IPS-20b (cell line): ENCODE measurements at regions not wholly inside any gene's neighbourhood (a gene's known extent, or its start where the extent isn't known, plus 50 kb on each side); places are given as distances from the start of the nearest gene placed in this dataset.
"Not testable (repeated sequence)": the region's sequence is repeated elsewhere in the genome, so short reads cannot be mapped to it uniquely, and the experiment has no call there.

Experiments used
- H3K27ac ChIP-seq: one replicate; pipeline ENCODE4 v1.5.1; 2013; ENCODE audit warnings: low read length
- H3K27me3 ChIP-seq: 2 replicates; pipeline ENCODE4 v1.6.1; 2013; ENCODE audit warnings: mild to moderate bottlenecking, low read length, inconsistent platforms; ENCODE audit not compliant: insufficient read depth
- H3K36me3 ChIP-seq: 2 replicates; pipeline ENCODE4 v1.6.1; 2013; ENCODE audit warnings: low read depth, mild to moderate bottlenecking, inconsistent platforms, low read length, moderate library complexity; ENCODE audit not compliant: insufficient read depth
- H3K4me1 ChIP-seq: 2 replicates; pipeline ENCODE4 v1.6.1; 2013; ENCODE audit warnings: mild to moderate bottlenecking, control low read depth, inconsistent platforms, low read length, moderate library complexity; ENCODE audit not compliant: insufficient read depth
- H3K4me3 ChIP-seq: 2 replicates; pipeline ENCODE4 v1.5.1; 2013; ENCODE audit warnings: mild to moderate bottlenecking, low read length, inconsistent platforms
- H3K9ac ChIP-seq: 2 replicates; pipeline ENCODE4 v1.6.1; 2013; ENCODE audit warnings: low read depth, mild to moderate bottlenecking, inconsistent platforms, low read length, moderate library complexity
- H3K9me3 ChIP-seq: 2 replicates; pipeline ENCODE4 v1.6.1; 2013; ENCODE audit warnings: mild to moderate bottlenecking, low read depth, low read length, inconsistent platforms; ENCODE audit not compliant: insufficient read depth

- Histone ChIP-seq H3K9me3 (no peaks in the 10 kb centered on the region), H3K4me3 (no peak overlapping the region), H3K27ac (no peak overlapping the region), H3K4me1 (no peaks in the 10 kb centered on the region), H3K9ac (no peak overlapping the region), H3K27me3 (no peaks in the 10 kb centered on the region), H3K36me3 (no peaks in the 10 kb centered on the region)
These were observed 77.8 kb upstream of the PIP4K2A start for GRCh38 chr10:22792161-22792560.

- Histone ChIP-seq H3K27me3 (no peaks in the 10 kb centered on the region), H3K9ac (no peak overlapping the region), H3K4me3 (no peak overlapping the region), H3K9me3 (no peaks in the 10 kb centered on the region), H3K36me3 (no peaks in the 10 kb centered on the region), H3K4me1 (no peaks in the 10 kb centered on the region), H3K27ac (no peak overlapping the region)
These were observed 77.3 kb upstream of the PIP4K2A start for GRCh38 chr10:22791665-22792064.

DNA sequence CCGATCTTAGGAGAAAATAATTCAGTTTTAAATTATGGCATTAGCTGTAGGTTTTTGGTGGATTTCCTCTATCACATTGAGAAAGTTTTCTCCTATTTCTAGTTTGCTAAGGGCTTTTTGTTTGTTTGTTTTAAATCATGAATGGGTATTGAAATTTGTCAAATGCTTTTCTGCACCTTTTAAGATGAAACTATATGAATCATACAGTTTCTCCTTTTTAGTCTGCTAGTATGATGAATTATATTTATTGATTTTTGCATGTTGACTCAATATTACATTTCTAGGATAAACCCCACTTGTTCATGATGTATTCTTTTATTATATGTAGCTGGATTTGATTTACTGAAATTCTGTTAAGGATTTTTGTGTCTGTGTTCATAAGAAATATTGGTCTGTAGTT lies 70.3 kb upstream of the PIP4K2A start:
- no peaks in the 10 kb centered on the region for H3K27me3 ChIP-seq
- H3K4me1 ChIP-seq = no peaks in the 10 kb centered on the region
- no peaks in the 10 kb centered on the region for H3K9me3 ChIP-seq
- H3K4me3 ChIP-seq = no peak overlapping the region
- no peak overlapping the region for H3K27ac ChIP-seq
- H3K36me3 ChIP-seq = no peaks in the 10 kb centered on the region
- no peak overlapping the region for H3K9ac ChIP-seq

DNA sequence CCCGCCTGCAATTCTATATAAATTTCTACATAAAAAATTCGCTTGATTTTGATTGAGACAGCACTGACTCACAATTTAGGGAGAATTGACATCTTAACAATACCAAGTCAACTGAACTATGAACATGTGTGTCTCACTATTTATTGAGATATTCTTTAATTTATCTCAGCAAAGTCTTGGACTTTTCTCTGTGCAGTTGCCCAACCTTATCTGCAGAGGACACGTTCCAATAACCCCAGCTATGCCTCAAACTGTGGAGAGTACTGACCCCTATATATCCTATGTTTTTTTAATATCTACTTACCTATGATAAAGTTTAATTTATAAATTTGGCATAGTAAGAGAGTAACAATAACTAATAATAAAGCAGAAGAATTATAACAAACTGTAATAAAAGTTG lies 69.4 kb upstream of the PIP4K2A start:
- Histone ChIP-seq H3K36me3 (no peaks in the 10 kb centered on the region), H3K4me1 (no peaks in the 10 kb centered on the region), H3K27me3 (no peaks in the 10 kb centered on the region), H3K9ac (no peak overlapping the region), H3K9me3 (no peaks in the 10 kb centered on the region), H3K4me3 (no peak overlapping the region), H3K27ac (no peak overlapping the region)

DNA sequence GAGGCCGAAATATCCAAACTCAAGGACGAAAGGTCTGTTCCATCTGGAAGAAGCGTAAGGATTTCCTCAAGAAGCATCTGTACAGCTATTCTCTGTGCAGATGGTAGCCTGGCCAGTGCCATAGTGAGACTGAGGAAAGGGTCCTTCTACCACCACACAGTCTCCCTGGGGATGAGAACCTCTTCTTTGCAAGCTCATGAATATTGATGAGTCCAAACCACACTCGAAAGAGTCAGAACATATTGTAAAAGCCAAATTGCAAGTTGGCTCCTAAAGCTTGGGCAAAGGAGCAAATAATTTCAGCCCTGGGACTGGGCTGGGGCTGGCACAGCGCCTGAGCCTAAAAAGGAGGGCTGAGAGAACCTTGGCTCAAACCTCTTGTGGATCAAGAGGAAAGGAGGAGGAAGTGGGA lies 66.1 kb upstream of the PIP4K2A start:
- Histone ChIP-seq H3K27ac (no peak overlapping the region), H3K9ac (no peak overlapping the region), H3K9me3 (no peaks in the 10 kb centered on the region), H3K4me1 (no peaks in the 10 kb centered on the region), H3K36me3 (no peaks in the 10 kb centered on the region), H3K27me3 (no peaks in the 10 kb centered on the region), H3K4me3 (no peak overlapping the region)

DNA sequence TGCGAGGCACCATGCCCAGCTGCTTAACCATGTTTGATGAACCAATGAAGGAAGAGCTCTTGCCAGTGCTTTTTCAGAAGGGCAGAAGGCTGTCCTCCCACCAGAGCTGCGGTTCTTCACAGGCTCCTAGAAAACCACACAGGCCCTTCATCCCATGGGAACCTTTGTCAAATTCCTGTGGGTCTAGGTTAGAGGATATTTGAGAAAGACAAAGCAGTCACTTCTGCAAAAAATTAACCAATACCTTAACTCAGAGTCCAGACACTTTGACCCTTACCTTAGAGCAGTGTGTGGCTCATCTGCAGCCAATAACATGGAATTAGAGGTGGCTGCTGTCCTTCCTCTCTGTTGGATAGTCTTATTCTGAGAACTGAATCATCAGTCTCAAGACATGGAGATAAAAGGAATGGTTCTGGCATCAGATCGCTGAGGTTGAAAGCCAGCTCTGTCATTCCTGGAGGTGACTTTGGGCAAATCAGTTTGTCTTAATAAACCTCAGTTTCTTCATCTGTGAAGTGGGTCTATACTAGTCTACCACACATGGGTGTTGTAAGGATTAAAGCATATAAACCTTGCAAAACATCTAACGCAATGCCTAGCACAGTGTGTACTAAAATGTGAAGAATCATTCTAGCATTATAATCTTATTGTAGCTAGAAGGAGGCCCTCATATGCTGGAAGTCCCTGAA lies 65.1 kb upstream of the PIP4K2A start:
- no peak overlapping the region for H3K4me3 ChIP-seq
- no peak overlapping the region for H3K27ac ChIP-seq
- no peaks in the 10 kb centered on the region for H3K9me3 ChIP-seq
- H3K9ac ChIP-seq = no peak overlapping the region
- H3K4me1 ChIP-seq = no peaks in the 10 kb centered on the region
- H3K27me3 ChIP-seq = no peaks in the 10 kb centered on the region
- H3K36me3 ChIP-seq = no peaks in the 10 kb centered on the region

- H3K36me3 ChIP-seq = no peaks in the 10 kb centered on the region
- H3K9me3 ChIP-seq = no peaks in the 10 kb centered on the region
These were observed 59.7 kb upstream of the PIP4K2A start for GRCh38 chr10:22774102-22774501.

GRCh38 chr10:22771631-22772030 lies 57.3 kb upstream of the PIP4K2A start:
- H3K9me3 ChIP-seq = not testable (repeated sequence)

More at GRCh38 chr10:22774102-22774501, 59.7 kb upstream of the PIP4K2A start:
- H3K27me3 ChIP-seq = no peaks in the 10 kb centered on the region
- no peak overlapping the region for H3K9ac ChIP-seq
- H3K4me1 ChIP-seq = no peaks in the 10 kb centered on the region
- H3K4me3 ChIP-seq = no peak overlapping the region
- no peak overlapping the region for H3K27ac ChIP-seq

DNA sequence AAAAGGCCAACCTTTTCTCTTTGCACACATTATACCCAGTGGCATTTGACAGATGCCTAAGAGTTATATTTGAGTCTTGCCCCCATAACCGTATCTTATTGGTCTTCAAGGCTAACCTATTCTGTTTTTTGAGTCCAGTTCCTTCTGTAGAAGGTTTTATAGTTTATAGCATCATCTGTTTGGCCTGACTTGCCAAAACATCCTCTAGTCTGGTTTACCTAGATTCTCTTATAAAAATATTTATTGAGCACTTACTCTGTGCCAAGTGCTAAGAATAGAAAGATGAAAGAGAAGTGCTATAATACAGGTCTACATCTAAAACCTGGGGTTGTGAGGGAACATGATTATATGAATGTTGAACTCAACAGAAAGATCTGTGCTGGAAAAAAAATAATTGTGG lies 55.9 kb upstream of the PIP4K2A start:
- no peak overlapping the region for H3K9ac ChIP-seq
- H3K27me3 ChIP-seq = no peaks in the 10 kb centered on the region
- no peak overlapping the region for H3K4me3 ChIP-seq
- H3K27ac ChIP-seq = no peak overlapping the region
- H3K4me1 ChIP-seq = no peaks in the 10 kb centered on the region
- no peaks in the 10 kb centered on the region for H3K9me3 ChIP-seq
- H3K36me3 ChIP-seq = no peaks in the 10 kb centered on the region

More at GRCh38 chr10:22771631-22772030, 57.3 kb upstream of the PIP4K2A start:
- H3K27me3 ChIP-seq, H3K4me3 ChIP-seq, H3K9ac ChIP-seq, H3K36me3 ChIP-seq, H3K4me1 ChIP-seq, H3K27ac ChIP-seq: not testable (repeated sequence)

GRCh38 chr10:22767859-22768258 lies 53.5 kb upstream of the PIP4K2A start:
- H3K9ac ChIP-seq = no peak overlapping the region
- no peaks in the 10 kb centered on the region for H3K27me3 ChIP-seq
- H3K4me1 ChIP-seq = no peaks in the 10 kb centered on the region
- no peak overlapping the region for H3K4me3 ChIP-seq
- H3K27ac ChIP-seq = no peak overlapping the region
- H3K9me3 ChIP-seq = no peaks in the 10 kb centered on the region
- H3K36me3 ChIP-seq = no peaks in the 10 kb centered on the region

DNA sequence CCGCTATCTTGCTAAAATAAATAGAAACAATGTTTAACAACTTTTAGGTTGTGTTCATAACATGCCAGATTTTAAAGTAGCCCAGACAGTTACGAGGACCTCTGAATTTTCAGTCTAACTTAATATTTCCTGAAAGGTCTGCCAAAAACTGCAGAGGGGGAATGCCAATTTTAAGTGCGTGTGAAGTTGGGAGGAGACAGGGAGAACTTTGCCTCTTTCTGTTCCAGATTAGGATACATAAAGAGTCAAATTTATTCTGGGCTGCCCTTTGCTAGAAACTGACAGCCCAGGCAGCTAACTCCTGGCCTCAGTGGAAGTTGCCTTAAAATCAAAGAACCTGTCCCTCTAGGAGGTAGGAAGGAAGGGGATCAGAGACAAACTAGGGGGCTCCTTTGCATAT lies 52.3 kb upstream of the PIP4K2A start:
- Histone ChIP-seq H3K36me3 (no peaks in the 10 kb centered on the region), H3K9ac (no peak overlapping the region), H3K4me1 (no peaks in the 10 kb centered on the region), H3K27me3 (no peaks in the 10 kb centered on the region), H3K27ac (no peak overlapping the region), H3K9me3 (no peaks in the 10 kb centered on the region), H3K4me3 (no peak overlapping the region)

DNA sequence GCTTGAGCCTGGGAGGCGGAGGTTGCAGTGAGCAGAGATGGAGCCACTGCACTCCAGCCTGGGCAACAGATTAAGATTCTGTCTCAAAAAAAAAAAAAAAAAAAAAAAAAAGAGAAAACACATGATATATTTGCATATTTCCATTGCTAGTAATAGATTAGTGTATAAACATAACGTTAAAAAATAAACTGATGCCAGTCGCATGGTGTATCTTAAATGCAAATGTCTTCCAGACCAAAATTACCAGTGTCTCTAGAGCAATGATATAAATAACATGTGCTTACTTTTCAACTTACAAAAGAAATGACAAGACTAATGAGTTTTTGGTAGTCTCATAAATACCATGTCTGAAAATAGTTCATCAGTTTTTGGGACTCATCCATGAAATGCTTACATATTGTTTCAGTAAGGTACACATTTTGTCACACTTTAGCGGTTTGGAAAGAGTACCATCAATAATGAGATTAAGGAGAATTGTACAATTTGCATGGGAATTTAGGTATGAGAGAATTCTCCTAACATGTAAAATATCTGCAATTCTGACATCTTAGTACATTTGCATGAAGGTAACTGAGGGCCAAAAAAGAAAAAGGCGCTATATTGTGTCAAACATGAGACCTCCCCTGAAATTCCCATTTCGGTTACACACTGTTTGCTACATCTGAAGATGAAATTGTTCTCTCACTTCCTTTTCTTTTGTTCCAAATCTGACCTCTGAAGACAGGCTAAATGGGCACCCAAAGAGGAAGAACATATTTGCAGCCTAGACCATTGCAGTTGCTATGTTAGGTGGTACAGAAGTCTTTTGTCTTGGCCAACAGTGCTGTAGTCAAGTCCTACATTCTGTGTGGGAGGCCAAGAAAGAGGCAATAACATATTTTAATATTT lies 51.5 kb upstream of the PIP4K2A start:
- no peaks in the 10 kb centered on the region for H3K9me3 ChIP-seq
- H3K27ac ChIP-seq = no peak overlapping the region
- H3K36me3 ChIP-seq = no peaks in the 10 kb centered on the region
- no peaks in the 10 kb centered on the region for H3K4me1 ChIP-seq
- no peaks in the 10 kb centered on the region for H3K27me3 ChIP-seq
- H3K9ac ChIP-seq = no peak overlapping the region
- no peak overlapping the region for H3K4me3 ChIP-seq
